Left lung (tissue), 4 donors: ENCODE measurements at regions not wholly inside any gene's neighbourhood (a gene's known extent, or its start where the extent isn't known, plus 50 kb on each side); places are given as distances from the start of the nearest gene placed in this dataset.

Experiments
- ATAC-seq: fragments of 200-7000 bp; cut with Tn5 transposase; one replicate; pipeline ENCODE4 v1.9.1; 2020; ENCODE audit warnings: moderate library complexity
- DNase-seq, 4 donors: peaks; one replicate each; pipeline ENCODE4 v3.0.0-alpha.2; 2013 to 2020
- H3K27ac ChIP-seq, 2 donors: fragments of 200-600 bp; sonication (generic) in 1 of 2; one replicate each; pipeline versions ENCODE4 v1.5.0 to v1.8.0; 2020 to 2021
- H3K27me3 ChIP-seq, 2 donors: fragments of 200-600 bp; sonication (generic) in 1 of 2; one replicate each; pipeline versions ENCODE4 v1.5.0 to v1.8.0; 2020 to 2021
- H3K36me3 ChIP-seq, 2 donors: fragments of 200-600 bp; sonication (generic) in 1 of 2; one replicate each; pipeline versions ENCODE4 v1.5.0 to v1.8.0; 2020 to 2021
- H3K4me1 ChIP-seq, 2 donors: fragments of 200-600 bp; one replicate each; pipeline ENCODE4 v1.8.0; 2021
- H3K4me3 ChIP-seq, 2 donors: fragments of 200-600 bp; sonication (generic) in 1 of 2; one replicate each; pipeline versions ENCODE4 v1.5.0 to v1.8.0; 2020 to 2021; ENCODE audit warnings: mild to moderate bottlenecking in 1 of 2
- H3K9me3 ChIP-seq, 2 donors: fragments of 200-600 bp; sonication (generic) in 1 of 2; one replicate each; pipeline versions ENCODE4 v1.5.0 to v1.8.0; 2020 to 2021
- intact Hi-C, 2 donors: fragments of 100-400 bp; cut with DNase I; formaldehyde crosslinking; loops; one replicate each; pipeline versions ENCODE4 v1.11.2 to v1.14.2; 2022
- TF ChIP-seq, protein P1 (sequence below), 2 donors: fragments of 200-600 bp; sonication (generic) in 1 of 2; IDR thresholded peaks; one replicate each; pipeline versions ENCODE4 v1.5.0 to v1.8.0; 2021; ENCODE audit warnings: antibody characterized with exemption in 2 of 2
- donor health status: DM: no; HTN: yes; CAD: no.
- donor health status: DM: no; HTN: no; CAD: no.

DNA sequence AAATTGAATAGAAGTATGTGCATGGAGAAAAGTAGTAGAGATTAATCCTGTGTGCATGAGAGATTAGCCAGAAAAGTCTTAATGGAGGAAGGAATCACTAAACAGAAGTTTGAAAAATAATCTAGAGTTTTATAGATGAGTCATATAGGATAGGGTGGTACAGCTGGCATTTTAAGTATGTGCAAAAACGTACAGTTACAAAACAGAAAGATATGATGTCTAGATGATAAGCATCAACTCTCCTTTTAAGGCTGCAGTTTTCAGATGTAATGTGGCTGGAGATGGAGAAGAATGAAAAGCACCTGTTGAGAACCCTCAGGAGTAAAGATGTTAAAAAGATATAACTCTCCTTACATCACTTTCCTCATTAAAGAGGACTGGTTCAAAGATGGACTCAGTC is 271.3 kb downstream of the STK31 start:
- ATAC-seq (no peak), DNase-seq (no peak)
- H3K36me3 ChIP-seq, result no peaks in the 10 kb centered on the region
- H3K4me3 ChIP-seq, result no peak overlapping the region
- intact Hi-C loops, result no loop called here
- no peak overlapping the region for H3K27ac ChIP-seq
- H3K9me3 ChIP-seq, result peaks cover 0 to 13% of the 10 kb centered on the region in 2 donors
- H3K27me3 ChIP-seq, result no peaks in the 10 kb centered on the region
- TF ChIP-seq, protein P1, sequence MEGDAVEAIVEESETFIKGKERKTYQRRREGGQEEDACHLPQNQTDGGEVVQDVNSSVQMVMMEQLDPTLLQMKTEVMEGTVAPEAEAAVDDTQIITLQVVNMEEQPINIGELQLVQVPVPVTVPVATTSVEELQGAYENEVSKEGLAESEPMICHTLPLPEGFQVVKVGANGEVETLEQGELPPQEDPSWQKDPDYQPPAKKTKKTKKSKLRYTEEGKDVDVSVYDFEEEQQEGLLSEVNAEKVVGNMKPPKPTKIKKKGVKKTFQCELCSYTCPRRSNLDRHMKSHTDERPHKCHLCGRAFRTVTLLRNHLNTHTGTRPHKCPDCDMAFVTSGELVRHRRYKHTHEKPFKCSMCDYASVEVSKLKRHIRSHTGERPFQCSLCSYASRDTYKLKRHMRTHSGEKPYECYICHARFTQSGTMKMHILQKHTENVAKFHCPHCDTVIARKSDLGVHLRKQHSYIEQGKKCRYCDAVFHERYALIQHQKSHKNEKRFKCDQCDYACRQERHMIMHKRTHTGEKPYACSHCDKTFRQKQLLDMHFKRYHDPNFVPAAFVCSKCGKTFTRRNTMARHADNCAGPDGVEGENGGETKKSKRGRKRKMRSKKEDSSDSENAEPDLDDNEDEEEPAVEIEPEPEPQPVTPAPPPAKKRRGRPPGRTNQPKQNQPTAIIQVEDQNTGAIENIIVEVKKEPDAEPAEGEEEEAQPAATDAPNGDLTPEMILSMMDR (IDR thresholded peaks at IDR 0.05), result no peak
- no peaks in the 10 kb centered on the region for H3K4me1 ChIP-seq

DNA sequence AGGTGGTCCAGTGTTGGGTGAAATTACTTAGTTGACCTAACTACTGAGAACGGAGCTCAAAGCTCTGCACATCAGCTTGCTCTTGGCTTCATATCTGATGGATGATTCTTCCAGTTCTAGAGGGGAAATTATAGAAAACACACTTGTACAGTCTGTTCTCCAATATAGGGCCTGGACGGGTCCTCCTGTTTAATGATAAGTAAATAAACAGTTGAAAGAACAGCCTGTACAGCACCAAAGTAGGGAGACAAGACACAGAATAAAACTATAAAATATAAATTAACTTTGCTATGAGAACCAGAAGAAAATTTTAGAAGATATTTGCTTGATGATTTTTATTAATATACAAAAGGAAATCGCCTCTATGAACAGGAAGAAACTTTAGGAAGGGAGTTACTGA is 271.7 kb downstream of the STK31 start:
- Histone ChIP-seq H3K27ac (no peak overlapping the region), H3K27me3 (no peaks in the 10 kb centered on the region), H3K9me3 (peaks cover 0 to 13% of the 10 kb centered on the region in 2 donors), H3K4me3 (no peak overlapping the region), H3K4me1 (no peaks in the 10 kb centered on the region), H3K36me3 (no peaks in the 10 kb centered on the region)
- TF ChIP-seq, protein P1 (IDR thresholded peaks at IDR 0.05), result no peak
- ATAC-seq, result no peak
- intact Hi-C loops, result no loop called here
- no peak for DNase-seq

DNA sequence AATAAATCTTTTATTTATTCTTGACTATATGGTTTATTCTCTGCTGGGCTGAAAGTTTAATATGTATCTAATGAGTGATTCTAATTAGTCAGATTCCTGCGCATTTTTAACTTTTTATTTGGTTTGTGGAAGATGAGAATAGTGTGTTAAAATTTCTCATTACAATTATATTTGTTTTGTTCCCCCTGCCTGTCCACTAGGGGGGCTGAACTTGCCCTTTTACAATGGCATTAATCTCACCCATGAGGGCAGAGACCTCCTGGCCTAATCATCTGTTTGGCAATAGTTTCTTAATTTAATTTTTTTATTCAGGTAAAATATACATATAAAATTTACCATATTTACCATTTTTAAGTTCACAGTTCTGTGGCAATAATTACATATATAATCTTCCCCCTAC is 278.5 kb upstream of the NPY start:
- Histone ChIP-seq H3K27me3 (no peaks in the 10 kb centered on the region), H3K4me1 (no peaks in the 10 kb centered on the region), H3K9me3 (peaks cover 0 to 5% of the 10 kb centered on the region in 2 donors), H3K27ac (no peak overlapping the region), H3K36me3 (no peaks in the 10 kb centered on the region), H3K4me3 (no peak overlapping the region)
- ATAC-seq (no peak), DNase-seq (no peak)
- intact Hi-C loops, result no loop called here
- TF ChIP-seq, protein P1 (IDR thresholded peaks at IDR 0.05), result no peak

DNA sequence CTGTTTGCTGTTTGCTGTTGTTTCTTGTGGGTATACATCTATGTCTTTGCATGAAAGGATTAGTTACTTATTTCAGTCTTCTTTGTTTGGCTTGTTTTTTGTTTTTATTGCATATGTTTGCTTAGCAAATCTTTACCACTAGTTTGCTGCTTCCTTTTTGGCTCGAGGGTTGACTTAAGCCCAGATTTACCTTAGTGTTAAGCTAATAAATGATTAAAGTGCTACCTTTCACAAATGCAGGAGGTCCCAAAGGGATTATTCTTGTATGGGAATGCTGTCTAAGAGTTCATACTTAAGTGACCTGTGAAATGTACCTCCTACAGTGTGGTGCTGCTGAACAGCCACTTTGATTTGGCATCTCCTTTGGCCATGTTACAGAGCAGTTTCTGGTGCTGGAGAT is 273.5 kb upstream of the NPY start:
- H3K27me3 ChIP-seq, result no peaks in the 10 kb centered on the region

GRCh38 chr7:24017519-24017918 is 266.5 kb upstream of the NPY start:
- ATAC-seq, result no peak
- Histone ChIP-seq H3K27me3 (no peaks in the 10 kb centered on the region), H3K4me3 (no peak overlapping the region), H3K27ac (no peak overlapping the region), H3K9me3 (peaks cover 0 to 8% of the 10 kb centered on the region in 2 donors), H3K36me3 (no peaks in the 10 kb centered on the region), H3K4me1 (no peaks in the 10 kb centered on the region)
- DNase-seq, result no peak
- intact Hi-C loops, result no loop called here
- TF ChIP-seq, protein P1 (IDR thresholded peaks at IDR 0.05), result no peak

More for the DNA sequence above, 273.5 kb upstream of the NPY start:
- H3K4me3 ChIP-seq, result no peak overlapping the region
- H3K27ac ChIP-seq, result no peak overlapping the region
- intact Hi-C loops, result no loop called here
- H3K9me3 ChIP-seq, result peaks cover 0 to 17% of the 10 kb centered on the region in 2 donors
- ATAC-seq (no peak), DNase-seq (no peak)
- no peaks in the 10 kb centered on the region for H3K4me1 ChIP-seq
- no peaks in the 10 kb centered on the region for H3K36me3 ChIP-seq
- TF ChIP-seq, protein P1 (IDR thresholded peaks at IDR 0.05), result no peak
